IMR-90 (cell line): ENCODE measurements at regions not wholly inside any gene's neighbourhood (a gene's known extent, or its start where the extent isn't known, plus 50 kb on each side); places are given as distances from the start of the nearest gene placed in this dataset.
"Not testable (repeated sequence)": the region's sequence is repeated elsewhere in the genome, so short reads cannot be mapped to it uniquely, and the experiment has no call there.

ENCODE experiments used
- ATAC-seq: fragments of 200-7000 bp; cut with Tn5 transposase; 2 replicates; pipeline ENCODE4 v1.9.1; 2020; ENCODE audit warnings: low read depth, mild to moderate bottlenecking, moderate library complexity
- BruUV-seq: library from RNA; stranded (reverse); fragments of 400-500 nt; replicated peaks from 2 replicates; lab custom pipeline; 2021; lab: Mats Ljungman, UMichigan
- CTCF ChIA-PET: fragments of 300-600 bp; formaldehyde crosslinking; extraction: SDS; loops from one replicate; lab custom pipeline; 2021; ENCODE audit warnings: antibody characterized with exemption; lab: Yijun Ruan, JAX
- POLR2A ChIA-PET: fragments of 300-600 bp; sonication (Branson Sonifier 250); formaldehyde crosslinking; loops from one replicate; lab custom pipeline; 2022; ENCODE audit warnings: antibody characterized with exemption; ENCODE audit not compliant: unreplicated experiment; lab: Charles Lee
- DNase-seq: peaks from one replicate; pipeline ENCODE4 v3.0.0; 2013
- H2AFZ ChIP-seq: replicated peaks from 2 replicates; pipeline ENCODE3; 2013; ENCODE audit warnings: low read length, mild to moderate bottlenecking; ENCODE audit not compliant: poor library complexity
- H2AK5ac ChIP-seq: 2 replicates; pipeline ENCODE4 v1.6.1; 2013; ENCODE audit warnings: low read depth, low read length, inconsistent platforms
- H2AK9ac ChIP-seq: replicated peaks from 2 replicates; pipeline ENCODE3; 2013; ENCODE audit warnings: mild to moderate bottlenecking, low read depth, low read length, moderate library complexity; ENCODE audit not compliant: poor library complexity
- H2BK120ac ChIP-seq: 2 replicates; pipeline ENCODE4 v1.6.1; 2013; ENCODE audit warnings: low read depth, low read length, inconsistent platforms
- H2BK15ac ChIP-seq: 3 replicates; pipeline ENCODE4 v1.6.1; 2013; ENCODE audit warnings: low read depth, low read length, inconsistent platforms
- H2BK20ac ChIP-seq: 2 replicates; pipeline ENCODE4 v1.6.1; 2013; ENCODE audit warnings: low read depth, mild to moderate bottlenecking, inconsistent platforms, low read length, moderate library complexity
- H2BK5ac ChIP-seq: 2 replicates; pipeline ENCODE4 v1.6.1; 2013; ENCODE audit warnings: mild to moderate bottlenecking, low read depth, low read length, inconsistent platforms; ENCODE audit not compliant: poor library complexity, severe bottlenecking
- H3K14ac ChIP-seq: replicated peaks from 2 replicates; pipeline ENCODE4 v1.6.1; 2013; ENCODE audit warnings: low read depth, low read length, inconsistent platforms
- H3K18ac ChIP-seq: 2 replicates; pipeline ENCODE4 v1.6.1; 2013; ENCODE audit warnings: low read depth, low read length, control low read depth
- H3K23ac ChIP-seq: 2 replicates; pipeline ENCODE4 v1.6.1; 2013; ENCODE audit warnings: low read depth, low read length, inconsistent platforms
- H3K27ac ChIP-seq: 2 replicates; pipeline ENCODE4 v1.5.1; 2013; ENCODE audit warnings: mild to moderate bottlenecking, control low read depth, low read length; ENCODE audit not compliant: insufficient read depth
- H3K27me3 ChIP-seq: 2 replicates; pipeline ENCODE4 v1.6.1; 2013; ENCODE audit warnings: low read length; ENCODE audit not compliant: control insufficient read depth, insufficient read depth
- H3K36me3 ChIP-seq: 2 replicates; pipeline ENCODE4 v1.6.1; 2013; ENCODE audit warnings: low read length, mixed read lengths; ENCODE audit not compliant: control insufficient read depth, insufficient read depth
- H3K4ac ChIP-seq: 2 replicates; pipeline ENCODE4 v1.6.1; 2013; ENCODE audit warnings: low read depth, low read length, inconsistent platforms
- H3K4me1 ChIP-seq: 2 replicates; pipeline ENCODE4 v1.6.1; 2013; ENCODE audit warnings: low read length, mixed read lengths; ENCODE audit not compliant: control insufficient read depth, insufficient read depth
- H3K4me2 ChIP-seq: 2 replicates; pipeline ENCODE4 v1.6.1; 2013; ENCODE audit warnings: low read depth, mild to moderate bottlenecking, control low read depth, low read length, moderate library complexity
- H3K4me3 ChIP-seq: 2 replicates; pipeline ENCODE4 v1.5.1; 2013; ENCODE audit warnings: low read depth, mild to moderate bottlenecking, control low read depth, low read length, moderate library complexity; ENCODE audit not compliant: insufficient read depth
- H3K56ac ChIP-seq: 2 replicates; pipeline ENCODE4 v1.6.1; 2013; ENCODE audit warnings: low read length, inconsistent platforms; ENCODE audit not compliant: insufficient read depth; ENCODE audit errors: extremely low read depth
- H3K79me1 ChIP-seq, 2 experiments: 2 replicates each; pipeline ENCODE4 v1.6.1; 2013; ENCODE audit warnings: low read length in 2 of 2, inconsistent platforms in 1 of 2, low read depth in 1 of 2
- H3K9ac ChIP-seq: 2 replicates; pipeline ENCODE4 v1.6.1; 2013; ENCODE audit warnings: low read depth, low read length, control low read depth
- H3K9me1 ChIP-seq: 2 replicates; pipeline ENCODE4 v1.6.1; 2013; ENCODE audit warnings: low read length, inconsistent platforms; ENCODE audit not compliant: insufficient read depth
- H3K9me3 ChIP-seq: 2 replicates; pipeline ENCODE4 v1.6.1; 2013; ENCODE audit warnings: low read length; ENCODE audit not compliant: control insufficient read depth, insufficient read depth
- H4K20me1 ChIP-seq: 2 replicates; pipeline ENCODE4 v1.6.1; 2013; ENCODE audit warnings: low read length, inconsistent platforms; ENCODE audit not compliant: insufficient read depth
- H4K5ac ChIP-seq: 2 replicates; pipeline ENCODE4 v1.6.1; 2013; ENCODE audit warnings: mild to moderate bottlenecking, low read depth, low read length, control low read depth
- H4K8ac ChIP-seq, 2 experiments: 2 replicates each; pipeline ENCODE4 v1.6.1; 2013; ENCODE audit warnings: low read depth in 2 of 2, low read length in 2 of 2, control low read depth in 1 of 2, inconsistent platforms in 1 of 2
- H4K91ac ChIP-seq: 2 replicates; pipeline ENCODE4 v1.6.1; 2013; ENCODE audit warnings: low read depth, low read length, inconsistent platforms; ENCODE audit not compliant: insufficient read depth
- WGBS, 2 experiments: methylation state at CpG; one replicate each; pipeline versions ENCODE4 v1.1.5 to v1.1.7; 2013; ENCODE audit warnings: missing lambda C conversion rate in 2 of 2; ENCODE audit not compliant: insufficient read length in 1 of 2; ENCODE audit errors: extremely low coverage in 2 of 2; 5-methylcytosine and 5-hydroxymethylcytosine counted together
- dilution Hi-C: fragments of 300-500 bp; cut with HindIII; formaldehyde crosslinking; loops from one replicate; pipeline ENCODE4 v1.14.3; 2018; ENCODE audit warnings: low sequenced_read_pairs; ENCODE audit not compliant: unreplicated experiment
- in situ Hi-C: fragments of 300-500 bp; cut with MboI; formaldehyde crosslinking; loops from 3 replicates; pipeline ENCODE4 v1.14.3; 2019; ENCODE audit warnings: low sequenced_read_pairs, inconsistent platforms, mixed read lengths
- intact Hi-C: fragments of 100-400 bp; cut with micrococcal nuclease; formaldehyde crosslinking; loops from 2 replicates; pipeline ENCODE4 v1.10.0; 2022

GRCh38 chr9:41026912-41027676 lies 101.4 kb downstream of the FOXD4L6 start:
- H3K4ac ChIP-seq, H2BK20ac ChIP-seq, H3K9ac ChIP-seq, dilution Hi-C loops, H4K5ac ChIP-seq, BruUV-seq, H2BK15ac ChIP-seq, POLR2A ChIA-PET, H2BK120ac ChIP-seq, H3K4me1 ChIP-seq, H2BK5ac ChIP-seq, CTCF ChIA-PET, intact Hi-C loops, H2AK9ac ChIP-seq, H3K9me1 ChIP-seq, in situ Hi-C loops, H3K4me2 ChIP-seq, ATAC-seq, H3K79me1 ChIP-seq, H2AFZ ChIP-seq, H4K91ac ChIP-seq, H4K8ac ChIP-seq, H3K9me3 ChIP-seq, DNase-seq, H3K23ac ChIP-seq, H3K27me3 ChIP-seq, H3K14ac ChIP-seq, H2AK5ac ChIP-seq, H3K27ac ChIP-seq, H3K4me3 ChIP-seq, H4K20me1 ChIP-seq, H3K56ac ChIP-seq, H3K36me3 ChIP-seq, H3K18ac ChIP-seq: not testable (repeated sequence)
- WGBS, 2 experiments = no CpG with 5 or more reads among the region's 6 CpGs

DNA sequence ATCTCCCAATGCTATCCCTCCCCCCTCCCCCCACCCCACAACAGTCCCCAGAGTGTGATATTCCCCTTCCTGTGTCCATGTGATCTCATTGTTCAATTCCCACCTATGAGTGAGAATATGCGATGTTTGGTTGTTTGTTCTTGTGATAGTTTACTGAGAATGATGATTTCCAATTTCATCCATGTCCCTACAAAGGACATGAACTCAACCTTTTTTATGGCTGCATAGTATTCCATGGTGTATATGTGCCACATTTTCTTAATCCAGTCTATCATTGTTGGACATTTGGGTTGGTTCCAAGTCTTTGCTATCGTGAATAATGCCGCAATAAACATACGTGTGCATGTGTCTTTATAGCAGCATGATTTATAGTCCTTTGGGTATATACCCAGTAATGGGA lies 106.1 kb downstream of the FOXD4L6 start:
- BruUV-seq, H4K20me1 ChIP-seq, H3K27me3 ChIP-seq, DNase-seq, dilution Hi-C loops, CTCF ChIA-PET, ATAC-seq, H2BK5ac ChIP-seq, H4K91ac ChIP-seq, H3K18ac ChIP-seq, H3K23ac ChIP-seq, H3K4me3 ChIP-seq, H2AK9ac ChIP-seq, H4K8ac ChIP-seq, intact Hi-C loops, H3K27ac ChIP-seq, H2BK15ac ChIP-seq, H3K36me3 ChIP-seq, H3K4me2 ChIP-seq, H3K9ac ChIP-seq, H3K4me1 ChIP-seq, H2AFZ ChIP-seq, H3K9me3 ChIP-seq, H2AK5ac ChIP-seq, H3K56ac ChIP-seq, H3K4ac ChIP-seq, POLR2A ChIA-PET, H3K9me1 ChIP-seq, H3K14ac ChIP-seq, H2BK120ac ChIP-seq, H4K5ac ChIP-seq, in situ Hi-C loops, H3K79me1 ChIP-seq, H2BK20ac ChIP-seq: not testable (repeated sequence)
- WGBS, 2 experiments = no CpG with 5 or more reads among the region's 4 CpGs
